Stimulated activated CD4-positive, alpha-beta T cell treated with anti-CD3 and anti-CD28 coated beads, TNF-alpha, amount 100 ng/mL, for 4 hours (primary cell): ENCODE measurements at regions not wholly inside any gene's neighbourhood (a gene's known extent, or its start where the extent isn't known, plus 50 kb on each side); places are given as distances from the start of the nearest gene placed in this dataset.

Experiments used
- DNase-seq, 3 experiments: peaks; one replicate each; pipeline ENCODE4 v3.0.0-alpha.2; 2020; ENCODE audit warnings: low read depth in 3 of 3

GRCh38 chr6:43919774-43920173, 149.8 kb downstream of the VEGFA start:
- no peak for DNase-seq

GRCh38 chr6:43917878-43918382, 147.9 kb downstream of the VEGFA start:
- DNase-seq: no peak

GRCh38 chr6:43916924-43917877, 147.2 kb downstream of the VEGFA start:
- DNase-seq: no peak

GRCh38 chr6:43915986-43916923, 146.2 kb downstream of the VEGFA start:
- DNase-seq: no peak

GRCh38 chr6:43915208-43915869, 145.3 kb downstream of the VEGFA start:
- no peak for DNase-seq

GRCh38 chr6:43914272-43915147, 144.5 kb downstream of the VEGFA start:
- no peak for DNase-seq

- no peak for DNase-seq
These were observed 143.6 kb downstream of the VEGFA start for GRCh38 chr6:43913375-43914271.

GRCh38 chr6:43912598-43913371, 142.8 kb downstream of the VEGFA start:
- DNase-seq: no peak

- DNase-seq: no peak
These were observed 142.1 kb downstream of the VEGFA start for GRCh38 chr6:43912116-43912577.

- DNase-seq: no peak
These were observed 141.5 kb downstream of the VEGFA start for GRCh38 chr6:43911354-43912115.

GRCh38 chr6:43910638-43911353, 140.8 kb downstream of the VEGFA start:
- DNase-seq: no peak

- DNase-seq: no peak
These were observed 140.2 kb downstream of the VEGFA start for GRCh38 chr6:43910149-43910637.

- no peak for DNase-seq
These were observed 139.6 kb downstream of the VEGFA start for GRCh38 chr6:43909474-43910148.

GRCh38 chr6:43907789-43908472, 137.9 kb downstream of the VEGFA start:
- no peak for DNase-seq

GRCh38 chr6:43907312-43907711, 137.3 kb downstream of the VEGFA start:
- no peak for DNase-seq
